ENCODE measurements at regions not wholly inside any gene's neighbourhood (a gene's known extent, or its start where the extent isn't known, plus 50 kb on each side); places are given as distances from the start of the nearest gene placed in this dataset.

GRCh38 chr1:193916452-193916851 lies 730.0 kb upstream of the B3GALT2 start:
- Histone ChIP-seq H3K27ac (ENCODE audit: low read depth, low read length, poor library complexity, severe bottlenecking) (no peak overlapping the region), H3F3A (ENCODE audit: insufficient read depth, low read length) (no peaks in the 10 kb centered on the region), H3K27me3 (ENCODE audit: insufficient read depth, low read length) (no peaks in the 10 kb centered on the region), H3K9me2 (ENCODE audit: low read depth, low read length) (no peaks in the 10 kb centered on the region), H2AFZ (ENCODE audit: low read length) (no peak overlapping the region), H3K9ac (ENCODE audit: low read length) (no peak overlapping the region), H4K20me1 (ENCODE audit: insufficient read depth, low read length) (no peaks in the 10 kb centered on the region), H3K79me2 (ENCODE audit: insufficient read depth, low read length) (no peaks in the 10 kb centered on the region), H3K4me2 (ENCODE audit: low read length) (no peak overlapping the region), H3K4me1 (ENCODE audit: insufficient read depth, low read length, severe bottlenecking) (peaks cover 10% of the 10 kb centered on the region), H3K9me3 (ENCODE audit: low read length) (no peaks in the 10 kb centered on the region), H3K36me3 (ENCODE audit: insufficient read depth, low read length) (no peaks in the 10 kb centered on the region), H3K4me3 (ENCODE audit: low read depth, low read length, poor library complexity, severe bottlenecking) (no peak overlapping the region)
- no peak for TF ChIP-seq EZH2 (IDR thresholded peaks at IDR 0.05; ENCODE audit: borderline replicate concordance, low read length)
- no peak for TF ChIP-seq CTCF (IDR thresholded peaks at IDR 0.05; ENCODE audit: low read length)

- H3K36me3 ChIP-seq (ENCODE audit: insufficient read depth, low read length) = no peaks in the 10 kb centered on the region
- no peak for TF ChIP-seq CTCF (IDR thresholded peaks at IDR 0.05; ENCODE audit: low read length)
- TF ChIP-seq EZH2 (IDR thresholded peaks at IDR 0.05; ENCODE audit: borderline replicate concordance, low read length) = no peak
- H3K4me3 ChIP-seq (ENCODE audit: low read depth, low read length, poor library complexity, severe bottlenecking) = no peak overlapping the region
- no peaks in the 10 kb centered on the region for H3K79me2 ChIP-seq (ENCODE audit: insufficient read depth, low read length)
- no peaks in the 10 kb centered on the region for H4K20me1 ChIP-seq (ENCODE audit: insufficient read depth, low read length)
- H3F3A ChIP-seq (ENCODE audit: insufficient read depth, low read length) = no peaks in the 10 kb centered on the region
- H3K27me3 ChIP-seq (ENCODE audit: insufficient read depth, low read length) = no peaks in the 10 kb centered on the region
- no peak overlapping the region for H3K27ac ChIP-seq (ENCODE audit: low read depth, low read length, poor library complexity, severe bottlenecking)
- H3K9me2 ChIP-seq (ENCODE audit: low read depth, low read length) = no peaks in the 10 kb centered on the region
- H3K9ac ChIP-seq (ENCODE audit: low read length) = no peak overlapping the region
- H3K4me1 ChIP-seq (ENCODE audit: insufficient read depth, low read length, severe bottlenecking) = peaks cover 10% of the 10 kb centered on the region
- H3K4me2 ChIP-seq (ENCODE audit: low read length) = no peak overlapping the region
- H3K9me3 ChIP-seq (ENCODE audit: low read length) = no peaks in the 10 kb centered on the region
- no peak overlapping the region for H2AFZ ChIP-seq (ENCODE audit: low read length)
Observed at GRCh38 chr1:193914871-193915270, 728.5 kb upstream of the B3GALT2 start.

- Histone ChIP-seq H3K4me3 (ENCODE audit: low read depth, low read length, poor library complexity, severe bottlenecking) (no peak overlapping the region), H3K4me2 (ENCODE audit: low read length) (no peak overlapping the region), H3K27ac (ENCODE audit: low read depth, low read length, poor library complexity, severe bottlenecking) (no peak overlapping the region), H3K9me3 (ENCODE audit: low read length) (no peaks in the 10 kb centered on the region), H2AFZ (ENCODE audit: low read length) (no peak overlapping the region), H3K9ac (ENCODE audit: low read length) (no peak overlapping the region), H3K79me2 (ENCODE audit: insufficient read depth, low read length) (no peaks in the 10 kb centered on the region), H3K9me2 (ENCODE audit: low read depth, low read length) (no peaks in the 10 kb centered on the region), H3F3A (ENCODE audit: insufficient read depth, low read length) (no peaks in the 10 kb centered on the region), H3K36me3 (ENCODE audit: insufficient read depth, low read length) (no peaks in the 10 kb centered on the region), H4K20me1 (ENCODE audit: insufficient read depth, low read length) (no peaks in the 10 kb centered on the region), H3K4me1 (ENCODE audit: insufficient read depth, low read length, severe bottlenecking) (peaks cover 10% of the 10 kb centered on the region), H3K27me3 (ENCODE audit: insufficient read depth, low read length) (no peaks in the 10 kb centered on the region)
- no peak for TF ChIP-seq EZH2 (IDR thresholded peaks at IDR 0.05; ENCODE audit: borderline replicate concordance, low read length)
- TF ChIP-seq CTCF (IDR thresholded peaks at IDR 0.05; ENCODE audit: low read length) = no peak
Observed at GRCh38 chr1:193909406-193910082, 723.1 kb upstream of the B3GALT2 start.
